ENCODE measurements at regions not wholly inside any gene's neighbourhood (a gene's known extent, or its start where the extent isn't known, plus 50 kb on each side); places are given as distances from the start of the nearest gene placed in this dataset.

DNA sequence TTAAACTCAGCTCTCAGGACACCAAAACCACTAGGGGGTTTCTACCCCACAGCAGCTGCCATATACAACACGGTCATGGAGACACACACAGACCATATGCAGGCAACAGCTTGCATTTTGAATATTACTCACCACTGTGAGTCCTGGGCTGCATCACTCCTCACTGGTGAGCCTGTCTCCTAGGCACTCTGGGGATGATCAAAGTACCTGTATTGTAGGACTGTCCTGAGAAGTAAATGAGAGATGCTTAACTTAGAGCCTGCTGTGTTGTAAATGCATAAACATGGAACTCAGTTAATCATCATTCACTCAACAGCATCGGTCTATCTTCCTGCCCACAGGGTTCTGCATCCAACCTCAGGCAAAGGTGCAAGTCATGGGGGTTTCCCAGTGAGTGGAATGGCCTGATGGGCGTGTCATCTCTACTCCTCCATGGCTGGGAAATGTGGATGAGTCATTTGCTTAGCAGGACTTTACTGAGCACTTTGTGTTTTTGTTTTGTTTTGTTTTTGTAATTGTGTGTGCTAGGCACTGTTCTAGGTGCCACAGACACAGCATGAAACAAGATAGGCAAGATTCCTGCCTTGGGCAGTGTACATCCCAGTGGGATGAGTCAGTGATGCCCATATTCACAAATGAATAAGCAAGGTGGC, 1141.2 kb upstream of the TMEM132C start:
- TF ChIP-seq GATA2 (IDR thresholded peaks at IDR 0.05; ENCODE audit: low read depth, low read length) (no peak), GATA3 (IDR thresholded peaks at IDR 0.05; ENCODE audit: low read depth, low read length) (no peak)

Measured in SH-SY5Y (cell line).